VCaP (cell line): ENCODE measurements at regions not wholly inside any gene's neighbourhood (a gene's known extent, or its start where the extent isn't known, plus 50 kb on each side); places are given as distances from the start of the nearest gene placed in this dataset.

Source experiments
- H3K27ac ChIP-seq: fragments of 450-650 bp; 2 replicates; pipeline ENCODE4 v1.5.1; 2017
- CTCF ChIP-seq: fragments of 450-650 bp; conservative IDR thresholded peaks from 2 replicates; pipeline ENCODE4 v1.5.1; 2017; ENCODE audit warnings: mild to moderate bottlenecking, moderate library complexity

GRCh38 chr5:159453209-159453608 lies 122.9 kb upstream of the IL12B start:
- H3K27ac ChIP-seq = no peak overlapping the region
- no peak for TF ChIP-seq CTCF

- TF ChIP-seq CTCF = no peak
- H3K27ac ChIP-seq = no peak overlapping the region
Measured at GRCh38 chr5:159456261-159456660, 126.0 kb upstream of the IL12B start.

- no peak overlapping the region for H3K27ac ChIP-seq
Measured at GRCh38 chr5:159456722-159457465, 126.6 kb upstream of the IL12B start.

GRCh38 chr5:159458217-159458711 lies 128.0 kb upstream of the IL12B start:
- TF ChIP-seq CTCF = no peak
- no peak overlapping the region for H3K27ac ChIP-seq

More at GRCh38 chr5:159456722-159457465, 126.6 kb upstream of the IL12B start:
- no peak for TF ChIP-seq CTCF

- H3K27ac ChIP-seq = no peak overlapping the region
- TF ChIP-seq CTCF = no peak
Measured at GRCh38 chr5:159459132-159459627, 128.9 kb upstream of the IL12B start.

GRCh38 chr5:159459951-159460538 lies 129.8 kb upstream of the IL12B start:
- no peak for TF ChIP-seq CTCF
- H3K27ac ChIP-seq = no peak overlapping the region

GRCh38 chr5:159463590-159464321 lies 133.5 kb upstream of the IL12B start:
- no peak overlapping the region for H3K27ac ChIP-seq
- no peak for TF ChIP-seq CTCF
